Peyer's patch (tissue), 4 donors: ENCODE measurements at regions not wholly inside any gene's neighbourhood (a gene's known extent, or its start where the extent isn't known, plus 50 kb on each side); places are given as distances from the start of the nearest gene placed in this dataset.

Experiments
- CTCF ChIP-seq, 6 experiments: fragments of 450-650 bp in 4 of 6; fragments of 200-600 bp in 2 of 6; sonication (generic) in 1 of 6; IDR thresholded peaks; one replicate each; pipeline ENCODE4 v1.5.1; 2017 to 2019; ENCODE audit warnings: antibody characterized with exemption in 6 of 6, mild to moderate bottlenecking in 3 of 6, moderate library complexity in 1 of 6
- POLR2A ChIP-seq, 2 donors: fragments of 450-650 bp; IDR thresholded peaks; one replicate each; pipeline ENCODE4 v1.5.1; 2017; ENCODE audit warnings: antibody characterized with exemption in 2 of 2, mild to moderate bottlenecking in 2 of 2, moderate library complexity in 2 of 2

- TF ChIP-seq CTCF (IDR thresholded peaks at IDR 0.05) (no peak), POLR2A (IDR thresholded peaks at IDR 0.05) (no peak)
Observed at GRCh38 chr15:87577336-87577735, 679.2 kb downstream of the NTRK3 start.
